GM12874 (cell line): ENCODE measurements at regions not wholly inside any gene's neighbourhood (a gene's known extent, or its start where the extent isn't known, plus 50 kb on each side); places are given as distances from the start of the nearest gene placed in this dataset.

Source experiments
- TF ChIP-seq, protein P1 (sequence below): IDR thresholded peaks from 2 replicates; pipeline ENCODE4 v1.5.1; 2011; ENCODE audit warnings: low read depth, mild to moderate bottlenecking, control low read depth, low read length, moderate library complexity; ENCODE audit not compliant: insufficient read depth

DNA sequence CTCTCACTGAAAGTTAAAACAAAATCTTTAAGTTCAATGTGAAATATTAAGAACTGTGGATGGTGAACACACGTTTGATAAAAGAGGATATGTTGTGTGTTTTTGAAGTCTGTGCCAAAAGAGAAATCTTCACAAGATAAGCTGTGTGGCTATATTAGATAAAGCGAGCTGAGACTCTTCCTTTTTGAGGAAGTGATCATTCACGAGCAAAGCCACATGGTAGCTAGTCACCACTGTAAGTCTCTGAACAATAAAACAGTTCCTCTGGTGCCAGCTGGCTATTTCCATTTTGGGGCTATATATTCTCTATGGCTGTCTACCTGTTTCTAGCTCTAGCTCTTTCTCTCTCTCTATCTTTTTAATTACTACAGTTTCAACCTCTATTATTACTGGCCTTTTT is 1849.2 kb upstream of the C9orf72 start:
- TF ChIP-seq, protein P1, sequence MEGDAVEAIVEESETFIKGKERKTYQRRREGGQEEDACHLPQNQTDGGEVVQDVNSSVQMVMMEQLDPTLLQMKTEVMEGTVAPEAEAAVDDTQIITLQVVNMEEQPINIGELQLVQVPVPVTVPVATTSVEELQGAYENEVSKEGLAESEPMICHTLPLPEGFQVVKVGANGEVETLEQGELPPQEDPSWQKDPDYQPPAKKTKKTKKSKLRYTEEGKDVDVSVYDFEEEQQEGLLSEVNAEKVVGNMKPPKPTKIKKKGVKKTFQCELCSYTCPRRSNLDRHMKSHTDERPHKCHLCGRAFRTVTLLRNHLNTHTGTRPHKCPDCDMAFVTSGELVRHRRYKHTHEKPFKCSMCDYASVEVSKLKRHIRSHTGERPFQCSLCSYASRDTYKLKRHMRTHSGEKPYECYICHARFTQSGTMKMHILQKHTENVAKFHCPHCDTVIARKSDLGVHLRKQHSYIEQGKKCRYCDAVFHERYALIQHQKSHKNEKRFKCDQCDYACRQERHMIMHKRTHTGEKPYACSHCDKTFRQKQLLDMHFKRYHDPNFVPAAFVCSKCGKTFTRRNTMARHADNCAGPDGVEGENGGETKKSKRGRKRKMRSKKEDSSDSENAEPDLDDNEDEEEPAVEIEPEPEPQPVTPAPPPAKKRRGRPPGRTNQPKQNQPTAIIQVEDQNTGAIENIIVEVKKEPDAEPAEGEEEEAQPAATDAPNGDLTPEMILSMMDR = no peak

DNA sequence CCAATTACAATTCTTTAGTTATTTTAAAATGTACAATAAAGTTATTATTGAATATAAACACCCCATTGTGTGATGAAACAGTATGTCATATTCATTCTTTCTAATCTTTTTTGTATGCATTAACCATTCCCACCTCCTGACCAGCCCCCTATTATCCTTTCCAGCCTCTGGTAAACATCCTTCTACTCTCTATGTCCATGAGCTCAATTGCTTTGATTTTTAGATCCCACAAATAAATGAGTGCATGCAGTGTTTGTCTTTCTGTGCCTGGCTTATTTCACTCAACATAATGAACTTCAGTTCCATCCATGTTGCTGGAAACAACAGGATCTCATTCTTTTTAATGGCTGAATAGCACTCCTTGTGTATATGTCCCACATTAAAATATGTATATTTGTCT is 1858.9 kb upstream of the C9orf72 start:
- TF ChIP-seq, protein P1 = no peak

DNA sequence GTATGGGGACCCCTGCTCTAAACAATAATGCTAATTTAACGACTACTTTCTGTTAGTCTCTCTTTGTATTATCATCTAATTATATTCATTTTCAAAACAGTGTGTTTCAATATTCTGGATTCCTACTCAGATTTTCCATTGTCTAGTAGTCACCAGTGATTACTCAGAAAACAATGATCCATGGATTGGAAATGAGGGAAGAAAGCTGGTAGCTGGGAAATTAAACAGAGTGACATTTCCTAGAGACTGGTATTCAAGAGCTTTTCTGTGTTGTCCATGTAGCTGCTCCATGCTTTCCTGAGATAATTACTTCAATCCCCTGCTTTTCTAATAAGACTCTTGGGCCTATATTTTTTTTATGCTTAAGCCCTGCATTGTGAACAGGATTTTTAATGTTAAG is 1862.1 kb upstream of the C9orf72 start:
- TF ChIP-seq, protein P1 = no peak

DNA sequence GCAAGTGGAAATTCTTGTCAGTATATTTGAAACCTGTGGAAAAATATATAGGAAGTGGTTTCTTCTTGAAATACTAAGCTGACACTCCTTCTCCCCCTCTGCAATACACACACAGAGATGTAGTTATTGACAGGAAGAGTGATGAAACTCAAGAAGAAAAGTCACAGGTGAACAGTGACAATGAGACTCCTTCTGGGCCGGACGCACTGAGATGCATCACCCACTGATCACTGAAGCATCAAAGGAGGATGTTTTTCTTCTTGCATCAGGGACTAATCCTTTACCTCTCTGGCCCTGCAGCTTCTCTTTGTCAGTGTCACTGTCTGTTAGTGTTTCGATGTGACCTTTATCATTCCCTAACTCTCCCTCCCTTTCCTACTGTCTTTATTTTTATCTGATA is 1864.2 kb upstream of the C9orf72 start:
- TF ChIP-seq, protein P1 = no peak

DNA sequence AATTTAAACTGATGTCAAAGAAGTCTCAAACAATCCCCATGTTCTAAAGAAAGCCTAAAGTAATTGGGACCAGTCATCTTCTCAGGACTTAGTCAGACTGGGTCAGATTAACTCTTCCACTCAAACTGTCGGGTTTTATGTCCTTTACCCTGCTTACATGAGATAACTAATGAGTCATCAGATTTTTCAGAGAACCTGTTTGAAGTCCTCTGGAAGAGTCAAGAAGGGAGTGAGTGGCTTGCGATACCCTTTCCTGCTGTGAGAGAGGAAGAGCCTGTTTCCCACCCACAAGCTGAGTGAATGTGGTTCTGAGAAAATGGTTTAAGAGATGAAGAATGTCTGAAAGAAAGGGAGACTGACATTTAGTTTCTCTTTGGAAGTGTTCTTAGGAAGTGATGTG is 1866.7 kb upstream of the C9orf72 start:
- TF ChIP-seq, protein P1 = no peak

DNA sequence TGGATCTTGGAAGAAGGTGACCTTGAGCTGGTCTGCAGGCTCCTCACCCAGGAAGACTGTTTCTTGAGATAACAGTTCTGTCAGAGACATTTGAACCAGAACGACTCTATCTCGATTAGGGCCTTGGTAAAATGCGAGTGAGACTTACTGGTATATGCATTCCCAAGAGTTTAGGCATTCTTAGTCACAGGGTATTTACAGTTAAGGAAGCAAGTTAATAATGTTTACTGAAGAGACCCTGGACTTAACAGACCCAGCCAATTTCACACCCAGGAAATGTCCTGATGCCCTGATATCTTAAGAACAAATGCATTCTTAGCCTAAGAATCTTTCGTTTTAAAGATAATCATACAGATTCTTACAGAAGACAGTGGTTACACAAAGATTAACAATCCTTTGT is 1867.2 kb upstream of the C9orf72 start:
- TF ChIP-seq, protein P1 = no peak

DNA sequence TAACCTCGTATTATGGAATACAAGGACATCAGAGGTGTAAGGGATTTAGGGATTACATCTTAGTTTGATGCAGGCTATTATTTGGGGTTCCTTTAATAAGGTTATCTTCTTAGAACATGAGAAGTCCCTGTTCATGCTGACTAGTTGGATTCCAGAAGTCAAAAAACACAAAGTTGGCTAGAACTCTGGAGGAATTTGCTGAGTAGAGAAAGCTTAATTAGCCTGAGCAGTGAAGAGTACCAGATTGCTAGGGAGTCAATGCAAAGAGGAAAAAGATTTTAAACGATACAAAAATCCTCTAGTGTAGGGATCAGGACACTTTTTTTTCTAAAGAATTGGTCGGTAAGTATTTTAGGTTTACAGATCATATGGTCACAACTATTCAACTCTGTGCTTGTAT is 1872.5 kb upstream of the C9orf72 start:
- TF ChIP-seq, protein P1 = no peak

DNA sequence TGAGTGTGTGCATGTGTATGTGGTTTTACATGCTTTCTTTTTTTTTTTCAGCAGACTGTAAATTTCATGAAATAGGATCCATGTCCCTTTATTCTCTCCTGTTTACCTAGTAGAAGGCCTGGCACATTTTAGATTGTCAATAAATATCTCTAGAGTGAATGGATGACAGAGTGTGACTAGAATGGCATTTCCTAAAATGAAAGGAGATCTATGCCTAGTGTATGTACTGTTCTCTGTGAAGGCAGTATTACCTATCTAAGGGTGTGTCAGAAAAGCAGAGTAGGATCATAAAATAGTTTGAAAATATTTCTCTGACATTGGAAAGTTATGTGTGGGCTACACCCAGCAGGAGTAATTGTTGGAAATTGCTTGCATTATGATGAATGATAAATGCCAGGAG is 1876.0 kb upstream of the C9orf72 start:
- TF ChIP-seq, protein P1 = no peak
